ES-I3 (cell line): ENCODE measurements at regions not wholly inside any gene's neighbourhood (a gene's known extent, or its start where the extent isn't known, plus 50 kb on each side); places are given as distances from the start of the nearest gene placed in this dataset.
"Not testable (repeated sequence)": the region's sequence is repeated elsewhere in the genome, so short reads cannot be mapped to it uniquely, and the experiment has no call there.

ENCODE experiments used
- H3K36me3 ChIP-seq: 2 replicates; pipeline ENCODE4 v1.6.1; 2013; ENCODE audit warnings: mild to moderate bottlenecking, low read length, control low read depth, moderate library complexity; ENCODE audit not compliant: insufficient read depth
- H3K4me1 ChIP-seq: 2 replicates; pipeline ENCODE4 v1.6.1; 2013; ENCODE audit warnings: mild to moderate bottlenecking, control low read depth, low read length; ENCODE audit not compliant: insufficient read depth
- H3K9ac ChIP-seq: 2 replicates; pipeline ENCODE4 v1.6.1; 2013; ENCODE audit warnings: low read depth, mild to moderate bottlenecking, low read length, moderate library complexity
- H3K9me3 ChIP-seq: 2 replicates; pipeline ENCODE4 v1.6.1; 2013; ENCODE audit warnings: mild to moderate bottlenecking, low read length, moderate library complexity; ENCODE audit not compliant: control insufficient read depth, insufficient read depth

DNA sequence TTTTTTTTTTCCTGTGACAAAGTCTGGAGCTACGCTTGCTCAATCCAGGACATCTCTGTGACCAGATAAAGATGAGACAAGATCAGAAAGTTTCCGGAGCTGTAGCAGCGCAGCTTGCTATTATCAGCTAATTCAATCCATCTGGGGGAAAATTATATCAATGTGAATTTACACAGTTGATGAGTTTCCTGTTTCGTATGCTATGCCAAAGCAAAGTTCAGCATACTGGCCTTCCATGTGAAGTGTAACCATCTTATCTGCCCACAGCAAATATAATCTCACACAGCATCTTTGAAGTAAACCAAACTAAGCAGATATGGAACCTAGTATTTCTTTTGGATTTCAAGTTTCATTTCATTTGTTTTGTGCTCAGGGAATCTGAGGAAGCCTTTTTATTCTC lies 1767.7 kb downstream of the EFNA5 start:
- no peak overlapping the region for H3K9ac ChIP-seq
- H3K9me3 ChIP-seq, result no peaks in the 10 kb centered on the region
- H3K36me3 ChIP-seq, result no peaks in the 10 kb centered on the region
- H3K4me1 ChIP-seq, result no peaks in the 10 kb centered on the region

DNA sequence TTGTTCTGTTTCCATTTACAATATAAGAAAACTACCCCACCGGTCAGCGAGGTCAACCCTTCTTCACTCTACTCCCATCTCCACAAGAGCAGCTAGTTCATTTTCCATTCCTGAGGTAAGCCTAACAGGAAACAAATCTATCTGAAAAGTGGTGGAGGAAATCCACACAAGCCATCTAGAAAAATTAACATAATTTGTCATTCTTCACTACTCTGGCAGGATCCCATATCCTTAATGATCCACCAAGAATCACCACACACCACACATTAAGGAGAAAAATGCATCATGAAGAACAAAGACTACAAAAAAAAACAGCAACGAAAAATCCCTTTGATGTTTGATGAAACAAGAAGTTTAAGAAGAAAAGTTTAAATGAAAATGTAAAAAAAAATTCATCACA lies 1771.0 kb downstream of the EFNA5 start:
- Histone ChIP-seq H3K4me1 (no peaks in the 10 kb centered on the region; the same call in 1 of the 2 replicates), H3K9ac (no peak overlapping the region), H3K36me3 (no peaks in the 10 kb centered on the region), H3K9me3 (no peaks in the 10 kb centered on the region)

DNA sequence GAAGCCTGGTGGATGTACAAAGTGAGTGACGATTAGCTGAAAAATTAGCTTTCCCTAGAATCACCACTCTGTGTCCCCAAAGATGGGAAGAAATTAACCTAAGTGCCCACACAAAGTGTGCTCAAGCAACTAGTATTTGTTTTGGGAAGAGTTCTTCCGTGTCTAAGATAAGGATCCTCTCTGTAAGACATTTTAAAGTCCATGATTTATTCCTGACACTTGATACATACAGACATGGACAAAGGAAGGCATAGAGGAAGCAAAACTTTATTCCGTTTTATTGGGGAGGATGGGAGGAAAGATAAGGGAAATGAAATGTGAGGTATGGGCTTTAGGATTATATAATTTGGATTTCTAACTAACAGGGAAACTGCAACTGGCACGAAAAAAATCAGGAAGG lies 1772.6 kb downstream of the EFNA5 start:
- no peaks in the 10 kb centered on the region; the same call in 1 of the 2 replicates for H3K4me1 ChIP-seq
- H3K36me3 ChIP-seq, result no peaks in the 10 kb centered on the region
- no peaks in the 10 kb centered on the region for H3K9me3 ChIP-seq
- no peak overlapping the region for H3K9ac ChIP-seq

DNA sequence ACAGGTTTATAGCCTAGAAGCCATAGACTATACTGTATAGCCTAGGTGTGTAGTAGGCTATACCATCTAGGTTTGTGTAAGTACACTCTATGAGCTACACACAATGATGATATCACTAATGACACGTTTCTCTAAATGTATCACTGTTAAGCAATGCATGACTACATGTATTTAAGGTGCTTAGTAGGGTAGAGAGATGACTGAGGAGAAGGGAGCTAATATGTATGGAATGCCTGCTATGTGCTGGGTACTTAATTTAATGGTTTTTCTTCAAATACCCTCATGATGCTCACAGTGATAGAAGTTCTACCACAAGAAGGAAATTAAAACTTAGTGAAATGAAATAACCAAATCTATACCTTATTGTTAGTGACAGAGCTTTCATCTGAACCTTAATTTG lies 1785.5 kb downstream of the EFNA5 start:
- H3K4me1 ChIP-seq, result no peaks in the 10 kb centered on the region
- no peaks in the 10 kb centered on the region for H3K9me3 ChIP-seq

DNA sequence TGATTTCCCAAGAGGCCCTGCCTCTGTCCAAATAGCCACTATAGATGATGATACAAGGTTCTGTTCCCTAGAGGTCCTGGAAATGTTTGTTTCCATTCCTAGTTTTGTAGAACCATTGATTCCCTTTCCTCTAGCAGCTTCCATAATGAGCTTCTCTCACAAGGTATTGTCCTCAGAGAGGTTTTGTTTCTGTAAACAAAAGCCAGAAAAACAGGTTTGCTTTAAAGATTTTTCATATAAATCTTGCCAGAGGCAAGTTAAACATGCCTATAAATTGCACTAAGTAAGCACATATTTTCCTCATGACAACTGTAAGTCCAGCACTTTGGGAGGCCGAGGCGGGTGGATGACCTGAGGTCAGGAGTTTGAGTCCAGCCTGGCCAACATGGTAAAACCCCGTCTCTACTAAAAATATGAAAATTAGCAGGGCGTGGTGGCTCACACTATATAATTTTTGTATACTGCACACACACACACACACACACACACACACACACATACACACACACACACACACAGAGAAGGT lies 1787.7 kb downstream of the EFNA5 start:
- no peaks in the 10 kb centered on the region for H3K4me1 ChIP-seq
- H3K36me3 ChIP-seq, result no peaks in the 10 kb centered on the region
- no peak overlapping the region for H3K9ac ChIP-seq
- no peaks in the 10 kb centered on the region for H3K9me3 ChIP-seq

More for the DNA sequence above, 1785.5 kb downstream of the EFNA5 start:
- Histone ChIP-seq H3K9ac (no peak overlapping the region), H3K36me3 (no peaks in the 10 kb centered on the region)

DNA sequence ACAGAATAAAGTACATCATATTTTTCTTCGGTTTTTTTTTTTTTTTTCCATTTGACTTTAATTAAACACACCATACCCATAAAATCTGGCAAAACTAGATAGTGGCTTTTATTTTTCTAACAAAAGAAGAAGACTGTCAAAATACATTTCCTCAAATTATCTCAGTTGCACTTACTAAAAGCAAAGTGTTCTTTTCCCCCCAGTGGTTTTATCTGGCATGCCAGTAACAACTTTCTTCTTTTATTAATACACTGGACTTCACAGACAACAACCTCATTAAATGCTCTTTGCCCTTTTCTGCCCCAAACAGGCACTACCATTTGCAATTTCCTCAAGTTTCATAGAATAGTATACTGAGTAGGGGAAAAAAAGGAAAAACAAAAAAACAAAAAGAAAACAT lies 1792.3 kb downstream of the EFNA5 start:
- H3K4me1 ChIP-seq, result no peaks in the 10 kb centered on the region
- no peaks in the 10 kb centered on the region for H3K36me3 ChIP-seq
- no peaks in the 10 kb centered on the region for H3K9me3 ChIP-seq
- H3K9ac ChIP-seq, result no peak overlapping the region

DNA sequence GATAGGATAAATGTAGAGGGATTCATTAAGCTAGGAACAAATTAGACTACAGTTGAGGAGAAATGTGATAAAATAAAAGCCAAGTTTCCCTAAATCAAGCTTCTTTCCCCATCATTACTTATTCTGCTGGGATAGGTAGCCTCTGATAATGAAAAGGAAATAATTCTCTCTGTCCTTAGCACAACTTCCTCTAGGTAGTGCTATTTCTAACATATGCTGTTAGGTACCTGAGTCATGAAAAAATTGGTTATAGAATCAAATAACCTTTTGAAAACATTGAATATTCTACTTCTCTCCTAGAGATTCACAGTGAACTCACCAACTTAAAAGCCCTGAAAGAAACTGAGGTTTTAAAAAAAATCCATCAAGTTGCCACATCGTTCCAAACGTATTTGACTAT lies 1793.1 kb downstream of the EFNA5 start:
- Histone ChIP-seq H3K4me1 (no peaks in the 10 kb centered on the region), H3K9me3 (no peaks in the 10 kb centered on the region), H3K9ac (no peak overlapping the region), H3K36me3 (no peaks in the 10 kb centered on the region)

DNA sequence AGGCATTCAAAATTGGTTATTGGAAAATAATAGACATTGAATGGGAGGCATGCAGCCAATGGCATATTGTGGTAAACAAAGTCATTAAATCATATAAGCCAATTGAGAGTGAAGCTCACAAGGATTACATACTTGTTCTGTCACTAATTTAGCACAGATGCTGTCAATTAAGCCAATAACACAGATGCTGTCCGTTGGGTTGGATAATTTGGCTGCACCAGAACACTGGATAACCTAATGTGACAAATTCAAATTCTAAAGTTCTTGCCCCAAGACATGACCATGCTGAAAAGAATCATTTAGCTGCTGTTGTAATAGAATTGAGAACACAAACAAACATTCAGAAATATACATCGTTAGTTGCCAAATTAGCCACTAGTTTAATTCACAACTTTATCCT lies 1796.4 kb downstream of the EFNA5 start:
- Histone ChIP-seq H3K36me3 (no peaks in the 10 kb centered on the region), H3K4me1 (no peaks in the 10 kb centered on the region), H3K9me3 (no peaks in the 10 kb centered on the region), H3K9ac (no peak overlapping the region)

DNA sequence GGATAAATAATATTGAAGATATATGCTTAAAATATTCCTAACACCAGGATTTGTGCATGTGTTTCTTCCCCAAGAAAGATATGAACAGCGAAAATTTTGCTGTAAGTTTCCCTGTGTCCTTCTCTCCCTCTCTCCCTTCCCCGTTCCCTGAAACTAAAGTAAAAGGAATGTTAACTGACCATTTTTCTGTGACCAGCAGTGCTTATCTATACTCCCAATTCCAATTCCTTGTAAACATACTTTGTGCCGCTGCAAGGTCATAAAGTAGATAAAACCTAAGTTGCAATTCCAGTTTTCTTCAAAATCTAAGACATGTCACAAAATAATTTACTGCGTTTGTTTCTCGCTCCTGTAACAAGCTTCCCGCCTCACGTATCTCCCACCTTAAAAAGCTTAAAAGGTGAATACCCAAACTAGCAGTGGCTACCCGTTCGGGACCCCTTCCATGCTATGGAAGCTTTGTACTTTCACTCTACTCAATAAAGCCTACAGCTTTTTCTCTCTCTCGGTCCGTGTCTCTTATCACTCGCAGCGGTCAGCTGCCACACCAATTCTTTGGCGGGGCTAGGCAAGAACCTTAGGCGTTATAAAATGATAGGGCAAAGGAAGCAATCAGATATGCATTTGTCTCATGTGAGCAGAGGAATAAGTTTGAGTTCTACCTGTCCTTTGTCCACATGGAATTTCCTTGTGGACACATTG lies 1798.0 kb downstream of the EFNA5 start:
- no peaks in the 10 kb centered on the region for H3K4me1 ChIP-seq

DNA sequence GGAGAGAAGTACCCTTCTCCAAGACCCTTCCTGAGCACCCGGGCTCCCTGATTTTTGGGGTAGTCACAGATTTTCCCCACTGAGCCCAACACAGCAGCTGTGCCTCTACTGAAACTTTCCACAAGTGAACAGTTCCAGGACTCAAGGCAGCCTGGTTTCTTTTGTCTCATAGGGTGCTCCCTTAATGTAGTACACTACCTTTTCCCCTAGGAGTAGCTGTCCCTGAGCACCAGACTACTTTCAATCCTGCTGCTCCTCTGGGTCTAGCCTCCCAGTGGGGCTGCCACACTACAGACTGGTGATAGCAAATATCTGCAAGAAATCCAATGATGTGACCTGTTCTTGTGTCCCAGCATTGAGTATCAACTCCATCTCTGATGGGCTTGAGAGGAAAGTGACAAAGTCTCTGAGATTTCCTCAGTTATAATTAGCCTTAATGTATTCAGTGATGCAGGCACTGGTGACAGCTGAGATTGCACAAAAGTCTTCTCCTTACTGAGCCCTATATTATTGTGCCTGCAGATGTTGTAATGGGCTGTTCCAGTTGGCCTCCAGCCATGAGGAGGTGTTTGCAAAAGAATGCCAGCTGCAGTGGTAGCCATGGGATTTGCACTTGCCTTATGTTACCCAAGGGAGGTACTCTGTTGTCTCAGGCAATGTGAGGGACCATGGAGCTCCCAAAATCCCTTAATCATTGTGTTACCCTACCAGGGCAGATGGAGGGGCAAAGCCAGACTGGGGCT lies 1802.5 kb downstream of the EFNA5 start:
- H3K9me3 ChIP-seq, result no peaks in the 10 kb centered on the region; the same call in 1 of the 2 replicates
- no peaks in the 10 kb centered on the region for H3K4me1 ChIP-seq
- H3K9ac ChIP-seq, result no peak overlapping the region
- H3K36me3 ChIP-seq, result no peaks in the 10 kb centered on the region

More for the DNA sequence above, 1798.0 kb downstream of the EFNA5 start:
- H3K36me3 ChIP-seq, result no peaks in the 10 kb centered on the region
- no peaks in the 10 kb centered on the region for H3K9me3 ChIP-seq
- H3K9ac ChIP-seq, result no peak overlapping the region

DNA sequence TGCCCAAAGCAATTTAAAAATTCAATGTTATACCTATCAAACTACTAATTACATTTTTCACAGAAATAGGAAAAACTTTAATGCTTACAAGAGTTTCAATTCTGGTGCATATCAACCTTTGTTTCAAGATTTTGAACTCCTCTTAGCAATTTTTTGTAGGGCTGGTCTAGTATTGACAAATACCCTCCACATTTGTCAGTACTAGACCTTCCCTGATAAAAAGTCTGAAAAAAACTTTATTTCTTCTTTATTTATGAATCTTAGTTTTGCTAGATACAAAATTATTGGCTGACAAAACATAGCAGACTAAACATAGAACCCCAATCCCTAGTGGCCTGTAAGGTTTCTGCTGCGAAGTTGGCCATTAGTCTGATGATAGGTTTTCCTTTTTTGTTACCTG lies 1804.9 kb downstream of the EFNA5 start:
- H3K36me3 ChIP-seq, result no peaks in the 10 kb centered on the region
- H3K9ac ChIP-seq, result no peak overlapping the region
- H3K4me1 ChIP-seq, result no peaks in the 10 kb centered on the region
- no peaks in the 10 kb centered on the region; the same call in 1 of the 2 replicates for H3K9me3 ChIP-seq

DNA sequence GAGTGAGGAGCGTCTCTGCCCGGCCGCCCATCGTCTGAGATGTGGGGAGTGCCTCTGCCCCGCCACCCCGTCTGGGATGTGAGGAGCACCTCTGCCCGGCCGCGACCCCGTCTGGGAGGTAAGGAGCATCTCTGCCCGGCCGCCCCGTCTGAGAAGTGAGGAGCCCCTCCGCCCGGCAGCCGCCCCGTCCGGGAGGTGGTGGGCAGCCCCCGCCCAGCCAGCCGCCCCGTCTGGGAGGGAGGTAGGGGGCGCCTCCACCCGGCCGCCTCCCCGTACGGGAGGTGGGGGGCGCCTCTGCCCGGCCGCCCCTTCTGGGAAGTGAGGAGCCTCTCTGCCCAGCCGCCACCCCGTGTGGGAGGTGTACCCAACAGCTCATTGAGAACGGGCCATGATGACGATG lies 1811.4 kb downstream of the EFNA5 start:
- not testable (repeated sequence) for H3K9ac ChIP-seq, H3K9me3 ChIP-seq, H3K4me1 ChIP-seq, H3K36me3 ChIP-seq

DNA sequence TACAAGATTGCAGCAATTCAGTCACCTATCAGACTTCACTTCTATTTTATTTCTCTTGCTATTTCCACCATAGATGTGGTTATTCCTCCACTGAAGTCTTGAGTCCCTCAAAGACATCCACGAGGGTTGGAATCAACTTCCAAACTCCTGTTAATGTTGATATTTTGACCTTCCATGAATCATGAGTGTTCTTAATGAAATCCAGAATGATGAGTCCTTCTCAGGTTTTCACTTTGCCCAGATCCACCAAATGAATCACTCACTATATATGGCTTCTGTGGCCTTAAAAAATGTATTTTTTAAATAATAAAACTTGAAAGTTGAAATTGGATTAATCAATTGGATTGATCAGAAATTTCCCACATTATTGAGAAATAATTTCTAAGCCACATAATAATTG lies 1821.0 kb downstream of the EFNA5 start:
- Histone ChIP-seq H3K36me3 (no peaks in the 10 kb centered on the region), H3K4me1 (no peaks in the 10 kb centered on the region), H3K9ac (no peak overlapping the region), H3K9me3 (no peaks in the 10 kb centered on the region)

DNA sequence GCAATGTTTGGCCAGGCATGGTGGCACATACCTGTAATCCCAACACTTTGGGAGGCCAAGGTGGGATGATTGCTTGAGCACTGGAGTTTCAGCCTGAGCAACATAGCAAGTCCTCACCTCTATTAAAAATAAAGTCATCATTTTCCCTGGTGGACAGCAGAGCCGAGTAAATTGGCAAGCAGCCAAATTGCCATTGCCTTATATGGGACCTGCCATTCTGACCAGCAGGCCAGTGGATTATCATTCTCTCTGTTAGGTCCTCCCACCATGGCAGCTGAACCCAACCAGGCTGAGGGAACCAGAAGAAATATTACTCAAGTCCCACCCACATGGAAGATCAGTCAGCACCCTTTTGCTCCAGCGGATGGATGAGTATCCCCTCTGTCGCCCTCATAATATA lies 1829.9 kb downstream of the EFNA5 start:
- Histone ChIP-seq H3K36me3 (no peaks in the 10 kb centered on the region), H3K4me1 (no peaks in the 10 kb centered on the region), H3K9me3 (no peaks in the 10 kb centered on the region), H3K9ac (no peak overlapping the region)

DNA sequence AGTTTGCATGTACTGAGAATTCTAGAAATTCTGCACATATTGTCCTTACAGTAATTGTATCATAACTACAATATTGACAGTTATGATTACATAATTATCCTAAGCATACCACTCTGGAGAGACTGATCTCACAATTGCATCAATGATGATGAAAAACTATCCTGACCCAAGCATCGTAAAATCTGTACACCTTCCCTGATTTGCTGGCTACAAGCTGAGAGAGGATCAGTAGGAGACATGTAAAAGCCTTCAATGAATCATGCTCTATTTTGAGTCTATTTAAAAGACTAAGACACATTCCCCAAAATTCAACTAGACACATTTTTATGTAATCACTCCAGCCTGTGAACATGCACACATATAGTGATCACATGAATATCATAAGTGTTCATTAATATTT lies 1833.8 kb downstream of the EFNA5 start:
- Histone ChIP-seq H3K36me3 (no peaks in the 10 kb centered on the region), H3K9ac (no peak overlapping the region), H3K9me3 (no peaks in the 10 kb centered on the region), H3K4me1 (no peaks in the 10 kb centered on the region)
